H1 (cell line): ENCODE measurements at regions not wholly inside any gene's neighbourhood (a gene's known extent, or its start where the extent isn't known, plus 50 kb on each side); places are given as distances from the start of the nearest gene placed in this dataset.

Experiments
- USF2 ChIP-seq: IDR thresholded peaks from 2 replicates; pipeline ENCODE4 v1.6.1; 2011; ENCODE audit warnings: low read length, improper control_type of control experiment
- YY1 ChIP-seq: IDR thresholded peaks from 2 replicates; pipeline ENCODE4 v1.6.1; 2011; ENCODE audit warnings: low read depth, mild to moderate bottlenecking, low read length

- TF ChIP-seq YY1 (no peak), USF2 (no peak)
These were observed 71.1 kb upstream of the LCLAT1 start (continued) for GRCh38 chr2:30375915-30376314.
